Neuronal stem cell (in vitro differentiated cells): ENCODE measurements at regions not wholly inside any gene's neighbourhood (a gene's known extent, or its start where the extent isn't known, plus 50 kb on each side); places are given as distances from the start of the nearest gene placed in this dataset.

Experiments used
- DNase-seq: peaks from one replicate; pipeline ENCODE4 v3.0.0-alpha.2; 2013; ENCODE audit warnings: low spot score
- H2AFZ ChIP-seq: one replicate; pipeline ENCODE4 v1.6.1; 2013; ENCODE audit warnings: mild to moderate bottlenecking, low read length, inconsistent platforms
- H2AK5ac ChIP-seq: 2 replicates; pipeline ENCODE4 v1.6.1; 2013; ENCODE audit warnings: low read depth, mild to moderate bottlenecking, inconsistent platforms, low read length, moderate library complexity, mixed read lengths
- H2BK120ac ChIP-seq: 2 replicates; pipeline ENCODE4 v1.6.1; 2013; ENCODE audit warnings: low read depth, mild to moderate bottlenecking, inconsistent platforms, low read length, moderate library complexity, mixed read lengths
- H2BK12ac ChIP-seq: one replicate; pipeline ENCODE4 v1.6.1; 2013; ENCODE audit warnings: low read length, inconsistent platforms
- H2BK15ac ChIP-seq: 2 replicates; pipeline ENCODE4 v1.6.1; 2013; ENCODE audit warnings: mild to moderate bottlenecking, low read length, inconsistent platforms, mixed read lengths
- H2BK5ac ChIP-seq: one replicate; pipeline ENCODE4 v1.6.1; 2013; ENCODE audit warnings: inconsistent platforms, mild to moderate bottlenecking, low read length, moderate library complexity
- H3K14ac ChIP-seq: one replicate; pipeline ENCODE4 v1.6.1; 2013; ENCODE audit warnings: low read length, inconsistent platforms
- H3K18ac ChIP-seq: 2 replicates; pipeline ENCODE4 v1.6.1; 2013; ENCODE audit warnings: low read length, inconsistent platforms
- H3K23ac ChIP-seq: 2 replicates; pipeline ENCODE4 v1.6.1; 2013; ENCODE audit warnings: low read depth, mild to moderate bottlenecking, mixed read lengths, low read length, inconsistent platforms; ENCODE audit not compliant: poor library complexity
- H3K27ac ChIP-seq: replicated peaks from 3 replicates; pipeline ENCODE4 v1.5.1; 2013; ENCODE audit warnings: low read length, inconsistent platforms
- H3K27me3 ChIP-seq, 3 experiments: 2 replicates each; pipeline ENCODE4 v1.6.1; 2013; ENCODE audit warnings: low read length in 3 of 3, mild to moderate bottlenecking in 2 of 3, inconsistent platforms in 1 of 3, low read depth in 1 of 3, mixed read lengths in 1 of 3, moderate library complexity in 1 of 3; ENCODE audit not compliant: control insufficient read depth in 3 of 3, insufficient read depth in 3 of 3
- H3K36me3 ChIP-seq, 2 donors: replicated peaks in 1 of 2; 2 replicates each; pipeline ENCODE4 v1.6.1; 2013; ENCODE audit warnings: low read length in 2 of 2; ENCODE audit not compliant: control insufficient read depth in 2 of 2, insufficient read depth in 2 of 2
- H3K4ac ChIP-seq: 2 replicates; pipeline ENCODE4 v1.6.1; 2013; ENCODE audit warnings: inconsistent platforms, mild to moderate bottlenecking, low read length, moderate library complexity
- H3K4me1 ChIP-seq, 2 donors: 1 replicate in 1 of 2; 2 replicates in 1 of 2; pipeline ENCODE4 v1.6.1; 2013; ENCODE audit warnings: low read length in 2 of 2, low read depth in 1 of 2; ENCODE audit not compliant: control insufficient read depth in 2 of 2, insufficient read depth in 1 of 2
- H3K4me2 ChIP-seq: one replicate; pipeline ENCODE4 v1.6.1; 2013; ENCODE audit warnings: mild to moderate bottlenecking, low read length, inconsistent platforms; ENCODE audit not compliant: insufficient read depth, poor library complexity, severe bottlenecking
- H3K4me3 ChIP-seq, 2 donors: 2 replicates each; pipeline ENCODE4 v1.5.1; 2013; ENCODE audit warnings: low read length in 2 of 2, mild to moderate bottlenecking in 2 of 2, inconsistent platforms in 1 of 2, moderate library complexity in 1 of 2
- H3K79me1 ChIP-seq: one replicate; pipeline ENCODE4 v1.6.1; 2013; ENCODE audit warnings: low read depth, mild to moderate bottlenecking, inconsistent platforms, low read length, moderate library complexity
- H3K9ac ChIP-seq: one replicate; pipeline ENCODE4 v1.6.1; 2013; ENCODE audit warnings: mild to moderate bottlenecking, low read depth, low read length, inconsistent platforms; ENCODE audit not compliant: poor library complexity
- H3K9me3 ChIP-seq, 2 donors: replicated peaks in 1 of 2; 2 replicates each; pipeline versions ENCODE3 to v1.6.1; 2013; ENCODE audit warnings: low read length in 2 of 2, mild to moderate bottlenecking in 2 of 2, inconsistent platforms in 1 of 2, low read depth in 1 of 2, mixed read lengths in 1 of 2, moderate library complexity in 1 of 2; ENCODE audit not compliant: control insufficient read depth in 2 of 2, insufficient read depth in 1 of 2
- H4K8ac ChIP-seq: one replicate; pipeline ENCODE4 v1.6.1; 2013; ENCODE audit warnings: low read depth, mild to moderate bottlenecking, inconsistent platforms, low read length, moderate library complexity
- H4K91ac ChIP-seq: one replicate; pipeline ENCODE4 v1.6.1; 2013; ENCODE audit warnings: low read length, low read depth, mild to moderate bottlenecking, inconsistent platforms; ENCODE audit not compliant: poor library complexity
- WGBS, 2 donors: extraction: QIAGEN DNeasy Blood & Tissue Kit; methylation state at CpG; one replicate each; pipeline ENCODE4 v1.1.7; 2013; ENCODE audit warnings: missing lambda C conversion rate in 2 of 2, mixed read lengths in 1 of 2; ENCODE audit not compliant: insufficient read length in 2 of 2, insufficient replicate concordance in 1 of 2; ENCODE audit errors: extremely low coverage in 2 of 2; 5-methylcytosine and 5-hydroxymethylcytosine counted together

DNA sequence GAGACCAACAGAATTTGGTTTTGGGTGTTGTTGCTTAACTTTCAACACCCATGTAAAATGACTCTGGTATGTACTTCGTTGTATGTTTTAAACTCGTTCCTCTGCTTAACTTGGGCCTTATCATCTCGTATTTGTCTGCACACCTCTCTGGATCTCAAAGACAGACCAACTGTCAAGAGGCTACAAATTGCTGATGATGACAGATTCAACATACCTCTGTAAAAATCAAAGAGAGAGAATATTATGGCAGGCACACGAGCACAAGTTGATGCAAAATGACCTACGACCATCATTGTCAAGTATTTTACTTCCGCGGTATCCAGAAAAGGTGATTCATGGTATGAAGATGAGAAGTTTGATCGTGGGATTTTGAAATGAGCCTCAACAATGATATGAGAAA is 132.1 kb upstream of the ARGLU1 start:
- Histone ChIP-seq H3K18ac (no peak overlapping the region), H3K4me1 (peaks cover 0 to 2% of the 10 kb centered on the region in 2 donors), H3K4me2 (no peak overlapping the region), H4K91ac (no peak overlapping the region), H4K8ac (no peak overlapping the region), H3K27ac (no peak overlapping the region), H2BK12ac (no peak overlapping the region), H3K4me3 (no peak overlapping the region), H2AK5ac (no peak overlapping the region), H2AFZ (no peak overlapping the region), H3K23ac (no peak overlapping the region), H2BK120ac (no peak overlapping the region), H3K9me3 (no peaks in the 10 kb centered on the region), H3K14ac (no peak overlapping the region), H2BK15ac (no peak overlapping the region), H2BK5ac (no peak overlapping the region), H3K9ac (no peak overlapping the region), H3K36me3 (no peaks in the 10 kb centered on the region), H3K4ac (no peak overlapping the region), H3K79me1 (no peaks in the 10 kb centered on the region), H3K27me3 (no peaks in the 10 kb centered on the region)
- no peak for DNase-seq
- no CpG with 5 or more reads among the region's 8 CpGs for WGBS, 2 donors

DNA sequence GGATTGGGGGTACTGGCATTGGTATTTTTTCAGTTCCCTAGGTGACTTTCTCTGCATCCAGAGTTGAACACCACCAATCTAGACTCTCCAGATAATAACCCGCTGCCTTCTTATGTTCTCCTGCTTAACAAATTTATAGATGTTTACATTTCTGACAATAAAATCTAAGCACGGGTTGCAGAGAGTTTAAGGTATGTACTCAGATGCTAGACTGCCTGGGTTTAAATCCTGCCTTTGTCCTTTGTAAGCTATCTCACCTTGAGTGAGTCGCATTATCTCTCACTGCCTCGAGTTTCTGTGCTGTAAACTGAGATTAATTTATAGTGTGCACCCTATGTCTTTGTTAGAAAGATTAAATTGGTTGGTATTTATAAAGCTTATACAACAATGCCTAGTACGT is 131.4 kb upstream of the ARGLU1 start:
- Histone ChIP-seq H2AK5ac (no peak overlapping the region), H2BK12ac (no peak overlapping the region), H2BK15ac (no peak overlapping the region), H3K23ac (no peak overlapping the region), H3K4me2 (no peak overlapping the region), H4K91ac (no peak overlapping the region), H3K4me3 (no peak overlapping the region), H3K9me3 (no peaks in the 10 kb centered on the region), H2BK5ac (no peak overlapping the region), H3K36me3 (no peaks in the 10 kb centered on the region), H3K18ac (no peak overlapping the region), H3K14ac (no peak overlapping the region), H3K9ac (no peak overlapping the region), H4K8ac (no peak overlapping the region), H3K79me1 (no peaks in the 10 kb centered on the region), H2AFZ (no peak overlapping the region), H3K27me3 (no peaks in the 10 kb centered on the region), H3K4ac (no peak overlapping the region), H3K4me1 (peaks cover 0 to 2% of the 10 kb centered on the region in 2 donors), H2BK120ac (no peak overlapping the region), H3K27ac (no peak overlapping the region)
- DNase-seq, result no peak
- no CpG with 5 or more reads among the region's 5 CpGs for WGBS, 2 donors

DNA sequence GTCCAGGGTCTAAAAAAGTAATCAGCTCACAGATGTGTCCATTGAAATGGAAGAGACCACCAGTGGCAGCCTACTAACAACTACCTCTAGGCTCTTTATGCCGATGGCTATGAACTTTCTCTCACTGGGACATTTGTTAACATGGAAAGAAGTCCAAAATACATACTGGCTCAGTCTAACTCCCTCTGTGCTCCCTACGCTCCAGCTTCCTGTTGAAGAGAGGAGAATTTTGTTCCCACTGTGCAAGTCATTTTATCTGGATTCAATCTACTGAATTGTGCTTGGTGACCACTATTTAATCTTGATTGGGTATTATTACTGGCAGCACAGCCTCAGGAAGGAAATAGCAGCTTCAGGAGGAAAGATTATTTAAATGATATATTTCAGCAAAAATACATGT is 128.8 kb upstream of the ARGLU1 start:
- Histone ChIP-seq H2BK5ac (no peak overlapping the region), H3K4me3 (no peak overlapping the region)
- WGBS, 2 donors, result no CpG with 5 or more reads among the region's 2 CpGs

GRCh38 chr13:106696140-106696539 is 128.2 kb upstream of the ARGLU1 start:
- Histone ChIP-seq H3K79me1 (no peaks in the 10 kb centered on the region), H3K4ac (no peak overlapping the region), H3K4me1 (peaks cover 2 to 14% of the 10 kb centered on the region in 2 donors), H3K23ac (no peak overlapping the region), H3K9me3 (no peaks in the 10 kb centered on the region), H2BK15ac (no peak overlapping the region), H2BK12ac (no peak overlapping the region), H4K8ac (no peak overlapping the region), H4K91ac (no peak overlapping the region), H3K18ac (no peak overlapping the region), H3K27me3 (no peaks in the 10 kb centered on the region), H2AFZ (no peak overlapping the region), H3K14ac (no peak overlapping the region), H3K9ac (no peak overlapping the region), H3K4me2 (no peak overlapping the region), H2AK5ac (no peak overlapping the region), H3K36me3 (no peaks in the 10 kb centered on the region), H2BK120ac (peak overlapping the region; percentile 7), H3K4me3 (no peak overlapping the region), H3K27ac (no peak overlapping the region), H2BK5ac (no peak overlapping the region)
- no CpG with 5 or more reads among the region's 3 CpGs for WGBS, 2 donors
- DNase-seq, result no peak

More for the DNA sequence above, 128.8 kb upstream of the ARGLU1 start:
- no peak overlapping the region for H3K4me2 ChIP-seq
- no peak overlapping the region for H3K23ac ChIP-seq
- H2AFZ ChIP-seq, result no peak overlapping the region
- DNase-seq, result no peak
- H3K9ac ChIP-seq, result no peak overlapping the region
- H3K9me3 ChIP-seq, result no peaks in the 10 kb centered on the region
- H2BK12ac ChIP-seq, result no peak overlapping the region
- no peak overlapping the region for H3K27ac ChIP-seq
- no peaks in the 10 kb centered on the region for H3K79me1 ChIP-seq
- H4K91ac ChIP-seq, result no peak overlapping the region
- H3K14ac ChIP-seq, result no peak overlapping the region
- H3K4me1 ChIP-seq, result peaks cover 2 to 10% of the 10 kb centered on the region in 2 donors
- H2BK15ac ChIP-seq, result no peak overlapping the region
- no peaks in the 10 kb centered on the region for H3K36me3 ChIP-seq
- H2BK120ac ChIP-seq, result no peak overlapping the region
- no peaks in the 10 kb centered on the region for H3K27me3 ChIP-seq
- H2AK5ac ChIP-seq, result no peak overlapping the region
- H4K8ac ChIP-seq, result no peak overlapping the region
- H3K18ac ChIP-seq, result no peak overlapping the region
- no peak overlapping the region for H3K4ac ChIP-seq
